OCI-M2 (cell line): ENCODE measurements at regions not wholly inside any gene's neighbourhood (a gene's known extent, or its start where the extent isn't known, plus 50 kb on each side); places are given as distances from the start of the nearest gene placed in this dataset.

Experiments used
- DNase-seq: peaks from one replicate; lab custom pipeline; 2025; ENCODE audit not compliant: unreplicated experiment; lab: John Stamatoyannopoulos, UW

DNA sequence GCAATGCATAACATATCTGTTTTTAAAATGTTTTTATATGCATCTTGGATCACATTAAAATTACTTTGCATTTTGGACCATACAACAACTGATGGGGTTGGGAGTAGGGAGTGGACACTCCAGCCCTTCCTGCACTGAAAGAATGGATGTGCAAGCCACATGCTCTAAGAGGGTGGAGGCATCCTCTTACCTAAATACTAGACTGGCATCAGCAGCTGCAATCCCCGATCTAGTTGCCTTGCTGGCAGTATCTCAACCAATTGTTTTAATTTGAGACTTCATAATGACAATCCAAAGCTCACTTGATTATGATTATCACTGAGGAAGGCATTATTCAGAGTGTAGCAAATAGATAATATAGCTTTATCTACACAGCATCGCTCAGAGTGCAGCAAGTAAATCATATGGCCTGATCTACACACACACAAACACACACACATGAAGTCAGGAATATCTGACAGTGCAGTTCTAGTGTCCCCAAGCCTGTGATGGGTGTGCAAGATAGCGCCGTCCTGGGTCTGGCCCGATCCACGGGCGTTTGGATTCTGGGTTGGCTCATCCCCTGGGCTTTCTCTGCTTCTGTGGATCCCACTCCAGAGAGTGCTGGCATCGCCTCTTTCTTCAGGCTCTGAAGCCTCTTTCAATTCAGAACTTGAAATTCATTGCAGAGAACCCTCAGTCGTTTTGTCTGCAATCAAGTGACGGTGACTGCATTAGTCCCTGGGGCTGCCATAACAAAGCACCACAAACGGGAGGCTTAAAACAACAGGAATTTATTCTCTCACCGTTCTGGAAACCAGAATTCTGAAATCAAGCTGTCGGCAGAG is 181.3 kb downstream of the ETS2 start:
- DNase-seq = no peak

- no peak for DNase-seq
Observed at GRCh38 chr21:38986406-38986805, 180.7 kb downstream of the ETS2 start.

- peak; percentile 97 for DNase-seq
Observed at GRCh38 chr21:38985568-38986378, 180.0 kb downstream of the ETS2 start.

- no peak for DNase-seq
Observed at GRCh38 chr21:38984982-38985567, 179.3 kb downstream of the ETS2 start.

DNA sequence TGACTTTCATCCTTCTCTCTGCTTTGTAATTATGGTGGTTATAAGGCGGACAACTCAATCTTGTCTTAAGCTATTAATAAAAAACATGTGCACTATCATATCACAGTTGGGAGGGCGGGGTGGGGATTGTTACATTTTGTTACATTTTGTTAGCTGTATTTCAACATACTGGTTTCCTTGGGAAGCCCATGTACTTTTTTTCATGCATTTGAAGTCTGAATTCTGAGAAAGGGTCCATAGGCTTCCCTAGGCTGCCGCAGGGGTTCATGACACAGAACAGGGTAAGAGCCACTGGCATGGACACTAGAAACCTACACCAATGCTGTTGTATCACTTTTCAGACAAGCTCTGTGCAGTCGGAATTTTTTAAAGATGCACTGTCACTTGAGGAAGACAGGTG is 178.8 kb downstream of the ETS2 start:
- DNase-seq = no peak

DNA sequence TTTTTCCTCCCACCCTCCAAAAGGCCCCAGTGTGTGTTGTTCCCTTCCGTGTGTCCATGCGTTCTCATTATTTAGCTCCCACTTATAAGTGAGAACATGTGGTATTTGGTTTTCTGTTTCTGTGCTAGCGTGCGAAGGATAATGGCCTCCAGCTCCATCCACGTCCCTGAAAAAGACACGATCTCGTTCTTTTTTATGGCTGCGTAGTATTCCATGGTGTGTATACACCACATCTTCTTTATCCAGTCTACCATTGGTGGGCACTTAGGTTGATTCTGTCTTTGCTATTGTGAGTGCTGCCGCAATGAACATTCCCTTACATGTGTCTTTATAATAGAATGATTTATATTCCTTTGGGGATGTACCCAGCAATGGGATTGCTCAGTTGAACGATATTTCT is 177.8 kb downstream of the ETS2 start:
- no peak for DNase-seq

GRCh38 chr21:38982804-38983203 is 177.1 kb downstream of the ETS2 start:
- no peak for DNase-seq

DNA sequence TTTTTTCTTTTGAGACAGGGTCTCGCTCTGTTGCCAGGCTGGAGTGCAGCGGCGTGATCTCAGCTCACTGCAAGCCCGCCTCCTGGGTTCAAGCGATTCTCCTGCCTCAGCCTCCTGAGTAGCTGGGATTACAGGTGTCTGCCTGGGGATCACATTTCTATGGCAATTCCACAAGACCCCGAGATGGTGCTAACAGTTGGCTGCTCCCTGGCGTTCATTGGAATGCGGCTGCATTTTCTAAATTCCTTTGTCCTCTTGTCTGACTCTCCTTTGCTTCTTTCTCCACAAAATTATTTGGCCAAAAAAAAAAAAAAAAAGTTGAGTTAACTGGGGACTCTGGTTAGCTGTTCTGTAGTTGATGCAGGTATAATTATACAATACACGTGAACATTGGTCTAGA is 176.4 kb downstream of the ETS2 start:
- no peak for DNase-seq

DNA sequence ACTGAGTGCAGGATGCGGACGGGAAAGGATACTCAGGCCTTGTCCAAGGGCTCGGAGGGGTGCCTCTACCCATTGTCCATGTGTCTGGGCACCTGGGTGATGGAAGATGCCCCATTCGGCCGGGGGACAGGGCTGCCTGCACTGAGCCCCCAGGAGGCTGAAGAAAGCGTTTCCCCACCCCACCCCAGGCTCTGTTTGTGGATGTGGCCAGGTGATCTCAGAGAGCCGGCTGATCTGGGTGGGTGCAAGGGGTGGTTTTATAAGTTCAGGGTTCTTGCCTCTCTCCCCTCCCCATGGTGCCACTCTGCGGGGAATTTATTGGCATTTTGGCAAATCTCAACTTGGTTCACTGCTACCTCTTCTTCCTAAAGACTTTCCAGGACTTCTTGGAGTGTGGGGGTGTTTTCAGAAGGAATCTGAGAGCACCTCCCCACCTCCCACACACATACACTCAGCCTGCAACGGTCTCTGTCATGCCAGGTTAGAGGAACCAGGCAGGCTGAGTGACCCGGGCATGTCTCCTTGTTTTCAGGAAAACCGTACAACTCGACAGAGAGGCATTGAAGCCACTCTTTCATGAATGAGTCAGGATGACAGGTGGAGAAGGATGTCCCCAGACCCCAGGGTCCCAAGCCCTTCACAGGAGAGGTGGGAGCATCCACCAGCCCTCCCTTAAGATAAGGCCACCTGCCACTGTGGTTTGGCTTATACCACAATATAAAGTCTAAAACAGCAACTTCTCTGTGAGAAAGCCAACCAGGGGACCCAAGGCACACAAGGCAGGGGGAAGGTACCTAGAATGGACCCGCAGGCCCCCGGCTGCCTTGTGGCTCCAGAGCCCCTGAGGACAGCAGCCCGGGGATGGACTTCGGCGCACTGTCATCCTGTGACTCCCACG is 174.9 kb downstream of the ETS2 start:
- no peak for DNase-seq

- no peak for DNase-seq
Observed at GRCh38 chr21:38979271-38980121, 173.8 kb downstream of the ETS2 start.

DNA sequence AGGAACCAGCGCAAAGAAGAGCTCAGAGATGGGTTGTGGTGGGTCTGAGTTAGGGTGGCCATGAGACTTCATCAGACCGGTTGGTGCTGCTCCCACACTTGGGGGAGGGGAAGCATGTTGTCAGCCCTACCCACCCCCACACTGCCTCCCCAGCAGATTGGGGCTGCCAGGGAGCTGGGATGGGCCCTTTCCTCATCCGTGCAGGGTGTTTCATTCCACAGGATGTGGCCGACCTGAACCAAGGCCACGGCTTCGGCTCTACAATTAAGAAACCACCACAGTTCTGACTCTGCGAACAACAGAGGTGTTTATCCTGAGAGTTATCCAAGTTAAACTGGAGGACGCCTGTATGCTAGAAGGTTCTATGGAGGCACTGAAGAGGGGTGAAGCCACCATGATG is 171.2 kb downstream of the ETS2 start:
- no peak for DNase-seq

DNA sequence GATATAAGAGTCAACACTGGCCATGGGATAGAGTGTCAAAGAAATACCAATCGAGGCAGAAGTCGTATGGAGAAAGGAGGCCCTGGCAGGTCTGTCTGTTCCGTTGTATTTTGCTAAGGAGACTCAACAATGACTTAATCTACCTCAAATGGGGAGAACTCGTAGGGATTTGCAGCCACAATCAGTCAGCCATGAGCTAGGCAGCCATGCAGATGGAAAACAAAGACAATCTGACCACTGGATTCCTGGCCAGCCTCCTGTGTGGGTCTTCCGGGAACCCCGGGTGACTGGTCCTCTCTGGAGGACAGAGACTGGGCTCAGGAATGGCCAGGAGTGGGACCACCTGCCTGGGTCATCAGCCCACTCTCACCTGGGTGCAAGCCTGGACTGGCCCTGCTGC is 167.8 kb downstream of the ETS2 start:
- no peak for DNase-seq

GRCh38 chr21:38972078-38972477 is 166.3 kb downstream of the ETS2 start:
- DNase-seq = no peak

GRCh38 chr21:38970765-38971164 is 165.0 kb downstream of the ETS2 start:
- DNase-seq = no peak

DNA sequence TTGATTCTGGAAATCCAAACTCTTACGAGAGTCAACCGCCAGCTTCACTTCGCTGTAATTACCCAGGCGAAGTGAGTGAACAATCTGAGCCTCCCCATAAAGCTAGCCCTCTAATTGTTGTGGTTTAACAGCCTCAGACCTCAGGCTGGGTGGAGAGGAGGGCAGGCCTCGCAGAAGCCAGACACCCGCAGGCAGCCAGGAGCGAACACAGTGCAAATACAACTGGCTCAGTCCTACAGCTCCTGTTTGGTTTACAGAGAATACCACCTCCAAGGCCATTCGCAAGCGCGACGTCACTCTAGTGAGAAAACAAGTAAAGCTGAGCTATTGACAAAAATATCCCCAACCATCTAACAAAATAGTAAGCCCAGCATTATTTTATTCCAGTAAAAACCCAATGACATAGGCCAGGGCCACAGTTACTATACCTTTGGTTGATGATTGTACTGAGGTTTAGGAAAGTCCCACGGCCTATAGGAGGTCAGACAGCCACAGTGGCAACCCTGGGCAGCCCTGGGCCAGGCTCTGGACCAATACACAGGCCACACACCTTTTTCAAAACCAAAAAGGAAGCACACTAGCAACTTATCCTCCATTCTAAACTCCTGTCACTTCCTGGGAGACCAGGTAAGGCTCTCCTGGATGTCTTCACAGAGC is 163.3 kb downstream of the ETS2 start:
- DNase-seq = no peak

GRCh38 chr21:38965910-38966504 is 160.3 kb downstream of the ETS2 start:
- no peak for DNase-seq

- DNase-seq = no peak
Observed at GRCh38 chr21:38965241-38965640, 159.5 kb downstream of the ETS2 start.

GRCh38 chr21:38963006-38963405 is 157.3 kb downstream of the ETS2 start:
- DNase-seq = no peak

GRCh38 chr21:38960251-38960650 is 154.5 kb downstream of the ETS2 start:
- DNase-seq = no peak
